Esophagus muscularis mucosa (tissue), 3 donors: ENCODE measurements at regions not wholly inside any gene's neighbourhood (a gene's known extent, or its start where the extent isn't known, plus 50 kb on each side); places are given as distances from the start of the nearest gene placed in this dataset.

Experiments
- POLR2A ChIP-seq: fragments of 450-650 bp; IDR thresholded peaks from one replicate; pipeline ENCODE4 v1.6.1; 2017; ENCODE audit warnings: antibody characterized with exemption, moderate library complexity, mild to moderate bottlenecking, low read depth
- POLR2AphosphoS5 ChIP-seq, 2 donors: sonication (generic); formaldehyde crosslinking; IDR thresholded peaks; one replicate each; pipeline ENCODE4 v1.6.1; 2017; ENCODE audit warnings: antibody characterized with exemption in 2 of 2
- TF ChIP-seq, protein P1 (sequence below), 3 experiments: fragments of 200-600 bp in 2 of 3; fragments of 450-650 bp in 1 of 3; sonication (generic) in 2 of 3; IDR thresholded peaks; one replicate each; pipeline ENCODE4 v1.5.1; 2017 to 2019; ENCODE audit warnings: antibody characterized with exemption in 3 of 3, mild to moderate bottlenecking in 2 of 3, moderate library complexity in 1 of 3

DNA sequence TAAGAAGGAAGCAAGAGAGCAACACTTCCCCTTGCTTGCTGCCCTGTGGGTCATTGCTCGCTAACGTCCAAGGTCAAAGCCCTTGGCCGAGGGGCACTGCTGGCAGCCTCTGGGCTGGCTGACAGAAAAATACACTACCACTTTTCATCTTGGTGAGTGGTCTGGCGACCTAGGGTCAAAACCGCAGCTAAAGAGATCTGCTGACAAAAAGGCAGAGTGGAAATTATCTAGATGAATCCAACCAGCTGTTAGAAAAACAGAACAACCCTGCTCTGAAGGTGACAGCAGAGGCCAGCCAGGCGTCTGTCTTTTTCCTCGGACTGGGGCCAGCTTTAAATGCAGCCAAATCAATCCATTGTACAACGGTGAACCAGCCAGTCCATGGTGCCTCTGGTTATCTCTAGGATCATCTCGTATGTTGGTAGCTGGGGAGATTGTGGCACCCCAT is 92.6 kb downstream of the CD8B2 start:
- TF ChIP-seq, protein P1, sequence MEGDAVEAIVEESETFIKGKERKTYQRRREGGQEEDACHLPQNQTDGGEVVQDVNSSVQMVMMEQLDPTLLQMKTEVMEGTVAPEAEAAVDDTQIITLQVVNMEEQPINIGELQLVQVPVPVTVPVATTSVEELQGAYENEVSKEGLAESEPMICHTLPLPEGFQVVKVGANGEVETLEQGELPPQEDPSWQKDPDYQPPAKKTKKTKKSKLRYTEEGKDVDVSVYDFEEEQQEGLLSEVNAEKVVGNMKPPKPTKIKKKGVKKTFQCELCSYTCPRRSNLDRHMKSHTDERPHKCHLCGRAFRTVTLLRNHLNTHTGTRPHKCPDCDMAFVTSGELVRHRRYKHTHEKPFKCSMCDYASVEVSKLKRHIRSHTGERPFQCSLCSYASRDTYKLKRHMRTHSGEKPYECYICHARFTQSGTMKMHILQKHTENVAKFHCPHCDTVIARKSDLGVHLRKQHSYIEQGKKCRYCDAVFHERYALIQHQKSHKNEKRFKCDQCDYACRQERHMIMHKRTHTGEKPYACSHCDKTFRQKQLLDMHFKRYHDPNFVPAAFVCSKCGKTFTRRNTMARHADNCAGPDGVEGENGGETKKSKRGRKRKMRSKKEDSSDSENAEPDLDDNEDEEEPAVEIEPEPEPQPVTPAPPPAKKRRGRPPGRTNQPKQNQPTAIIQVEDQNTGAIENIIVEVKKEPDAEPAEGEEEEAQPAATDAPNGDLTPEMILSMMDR (IDR thresholded peaks at IDR 0.05) = no peak
- TF ChIP-seq POLR2AphosphoS5 (IDR thresholded peaks at IDR 0.05) (no peak), POLR2A (no peak)
